Activated CD4-positive, alpha-beta T cell treated with anti-CD3 and anti-CD28 coated beads, Interleukin-2, amount 50 U/mL, for 1 hour (primary cell): ENCODE measurements at regions not wholly inside any gene's neighbourhood (a gene's known extent, or its start where the extent isn't known, plus 50 kb on each side); places are given as distances from the start of the nearest gene placed in this dataset.
"Not testable (repeated sequence)": the region's sequence is repeated elsewhere in the genome, so short reads cannot be mapped to it uniquely, and the experiment has no call there.

Experiments used
- DNase-seq: peaks from one replicate; pipeline ENCODE4 v3.0.0-alpha.2; 2020

DNA sequence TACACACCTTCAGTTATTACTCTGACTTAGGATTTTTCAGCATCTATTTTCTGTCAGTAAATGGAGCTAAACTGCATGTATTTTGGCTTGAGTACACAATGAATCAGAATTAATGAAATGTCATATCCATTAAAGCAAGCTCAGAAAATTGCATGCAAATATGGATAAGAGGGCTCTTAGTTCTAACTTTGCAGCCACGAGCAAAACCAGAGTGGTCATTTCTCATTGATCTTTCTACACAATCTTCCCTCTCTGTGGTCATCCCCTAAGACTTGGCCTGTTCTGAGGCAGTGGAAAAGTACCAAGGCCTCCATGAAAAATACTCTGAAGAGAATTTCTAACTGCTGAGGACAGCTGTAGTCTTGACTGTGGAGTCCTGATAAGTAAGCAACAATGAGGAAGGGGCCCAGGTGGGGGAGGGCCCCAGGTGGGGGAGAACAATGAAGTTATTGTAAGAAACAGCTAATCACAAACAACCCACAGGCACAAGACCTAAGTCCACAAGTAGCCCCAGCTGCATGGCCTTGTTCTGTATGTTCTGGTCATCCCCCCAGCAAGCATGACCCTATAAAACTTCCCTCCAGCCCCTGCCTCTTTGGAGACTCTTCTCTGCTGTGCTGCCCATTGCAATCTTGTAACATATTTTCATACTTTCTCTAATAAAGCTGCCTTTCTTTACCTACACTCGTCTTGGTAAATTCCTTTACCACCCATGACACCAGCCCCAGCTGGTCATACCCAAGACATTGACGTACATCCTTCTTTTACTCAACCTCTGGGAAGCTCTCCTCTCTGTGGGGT lies 230.3 kb downstream of the TDRD15 start:
- DNase-seq: no peak

DNA sequence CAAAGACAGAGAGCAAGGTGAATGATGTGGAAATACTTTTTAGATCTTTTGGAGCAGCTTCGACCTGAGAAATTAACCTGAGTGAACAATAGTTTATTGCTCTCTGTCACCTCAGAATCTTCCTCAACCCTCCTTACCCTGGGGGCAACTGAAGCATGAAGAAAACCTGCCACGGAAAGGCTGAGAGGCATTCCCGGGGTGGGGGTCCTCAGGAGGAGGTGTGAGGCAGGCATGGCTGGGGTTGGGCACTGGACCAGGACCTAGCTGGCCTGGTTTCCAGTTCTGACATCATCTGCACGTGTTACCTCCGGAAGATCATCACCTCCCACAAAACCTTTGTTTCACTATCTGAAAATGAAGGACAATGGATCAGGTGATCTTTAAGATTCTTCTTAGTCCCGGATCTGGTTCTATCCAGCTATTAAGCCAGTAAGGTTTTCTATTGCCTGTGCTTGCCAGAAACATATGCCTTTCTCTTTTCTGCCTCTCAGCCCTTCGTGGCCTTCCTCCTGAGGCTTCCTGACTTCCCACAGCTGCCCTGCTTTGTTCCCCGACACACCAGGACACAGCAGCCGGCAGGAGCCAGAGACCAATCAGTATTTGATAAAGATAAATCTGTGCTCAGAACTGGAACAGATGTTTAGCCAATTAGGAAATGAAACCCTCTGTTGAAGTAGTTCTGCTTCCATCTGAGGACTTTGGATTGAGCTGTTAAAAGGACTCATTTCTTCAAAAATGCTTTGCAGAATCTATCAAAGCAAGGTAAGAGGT lies 232.5 kb downstream of the TDRD15 start:
- DNase-seq: no peak

DNA sequence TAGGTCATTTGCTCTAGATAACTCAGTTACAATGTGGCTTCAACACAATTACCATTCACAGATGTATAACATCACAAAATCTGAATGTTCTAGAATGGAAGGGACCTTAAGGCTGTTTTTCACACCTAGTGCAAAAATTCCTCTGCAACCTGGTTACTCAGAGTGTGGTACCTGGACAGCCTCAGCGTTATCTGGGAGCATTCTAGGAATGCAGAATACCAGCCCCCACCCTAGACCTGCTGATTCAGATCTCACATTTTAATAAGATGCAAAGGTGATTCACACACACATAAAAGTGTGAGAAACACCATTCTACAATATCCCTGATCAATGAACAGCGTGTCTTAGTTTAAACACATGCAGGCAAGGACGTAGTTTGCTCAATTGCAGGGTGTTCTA lies 233.1 kb downstream of the TDRD15 start:
- DNase-seq: no peak

DNA sequence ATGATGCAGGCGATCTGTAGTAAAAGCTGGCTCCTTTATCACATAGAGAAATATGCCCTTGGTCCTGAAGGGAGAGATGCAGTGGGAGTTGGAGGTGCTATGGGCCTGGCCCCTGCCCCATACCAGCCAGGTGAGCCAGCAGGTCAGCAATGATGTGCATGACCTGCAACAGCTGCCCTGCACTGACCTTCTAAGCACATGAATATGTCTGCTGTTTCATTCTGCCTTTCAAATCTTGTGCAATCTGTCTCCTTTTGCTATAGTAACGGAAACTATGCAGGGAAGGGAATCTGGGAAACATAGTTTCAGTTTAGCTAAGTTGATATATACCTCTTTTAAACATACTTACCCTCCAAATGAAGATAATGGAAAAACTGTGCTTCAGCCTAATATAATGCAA lies 235.2 kb downstream of the TDRD15 start:
- no peak for DNase-seq

DNA sequence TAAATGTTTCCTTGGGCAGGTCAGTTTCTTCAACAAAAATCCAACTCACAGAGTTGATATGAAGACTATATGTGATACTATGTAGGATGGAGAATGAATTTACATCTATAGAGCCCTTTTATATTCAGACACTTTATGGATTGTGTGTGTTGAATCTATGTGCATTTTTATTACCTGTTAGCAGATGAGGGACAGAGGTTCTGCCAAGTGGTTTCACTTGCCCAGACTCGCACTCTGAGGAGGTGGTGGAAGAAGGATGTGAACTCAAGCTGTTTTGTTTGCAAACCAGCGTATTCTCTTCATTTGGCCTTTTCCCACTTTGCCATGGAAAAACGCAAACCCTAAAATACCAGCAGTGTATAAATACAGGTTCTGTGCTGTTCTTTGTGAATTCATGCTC lies 237.6 kb downstream of the TDRD15 start:
- DNase-seq: no peak

DNA sequence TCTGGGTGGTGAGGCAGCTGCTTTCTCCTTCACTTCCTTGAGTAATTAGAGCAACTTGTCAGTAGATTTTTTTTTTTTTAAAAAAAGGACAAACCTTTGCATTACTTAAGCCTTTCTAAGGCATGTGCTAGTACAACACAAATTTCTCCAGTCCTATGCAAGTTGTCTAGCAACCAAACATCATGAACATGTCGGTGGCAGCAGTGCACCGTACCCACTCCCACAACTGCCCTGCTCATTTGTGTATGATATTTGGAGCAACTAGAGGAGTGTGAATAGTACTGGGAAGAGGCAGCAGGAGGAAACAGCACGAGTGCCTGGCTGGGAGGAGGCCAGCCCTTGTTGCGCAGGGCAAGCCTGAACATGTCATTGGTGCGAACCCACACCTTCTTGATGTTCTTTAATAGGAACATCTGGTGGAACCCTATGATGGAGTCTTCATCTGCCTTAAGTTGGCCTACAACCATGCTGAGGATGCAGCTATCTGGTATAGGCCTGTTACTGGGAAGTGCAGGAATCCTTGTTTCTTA lies 238.3 kb downstream of the TDRD15 start:
- no peak for DNase-seq

DNA sequence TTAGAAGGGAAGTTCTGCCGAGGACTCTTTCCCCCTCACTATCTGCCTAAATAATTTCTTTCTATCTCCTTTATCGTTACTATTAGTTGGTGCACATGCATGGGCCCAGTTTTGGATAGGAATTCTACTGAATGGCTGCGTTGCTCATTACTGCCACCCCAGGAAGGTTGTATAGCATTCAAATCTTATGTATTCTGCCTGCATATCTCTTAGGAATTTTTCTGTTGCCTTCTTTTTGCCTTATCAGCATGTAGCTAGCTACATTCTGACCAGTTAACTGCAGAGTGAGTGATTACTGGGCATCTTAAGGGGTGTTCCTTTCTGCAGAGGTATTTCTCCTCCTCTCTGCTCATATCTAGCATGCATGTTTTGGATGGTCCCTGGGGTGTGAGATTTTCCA lies 239.6 kb downstream of the TDRD15 start:
- DNase-seq: no peak

DNA sequence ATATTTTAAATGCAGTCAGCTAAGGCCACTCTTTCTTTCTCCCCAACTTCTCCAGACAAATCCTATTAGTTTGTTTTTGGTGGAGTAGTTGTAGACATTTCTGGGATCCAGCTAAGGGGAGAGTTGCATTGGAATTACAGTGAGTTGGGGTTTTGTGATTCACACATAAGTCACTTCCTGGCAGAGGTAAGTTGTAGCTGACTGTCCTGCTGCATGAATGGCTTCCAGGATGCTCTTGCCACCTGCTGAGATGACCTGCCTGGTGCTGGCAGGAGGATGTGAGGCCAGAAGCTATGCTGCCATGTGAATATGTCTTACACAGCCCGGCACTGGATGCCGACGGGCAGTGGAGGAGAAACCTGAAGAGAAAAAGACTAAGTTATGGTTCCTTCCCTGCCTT lies 243.7 kb downstream of the TDRD15 start:
- no peak for DNase-seq

DNA sequence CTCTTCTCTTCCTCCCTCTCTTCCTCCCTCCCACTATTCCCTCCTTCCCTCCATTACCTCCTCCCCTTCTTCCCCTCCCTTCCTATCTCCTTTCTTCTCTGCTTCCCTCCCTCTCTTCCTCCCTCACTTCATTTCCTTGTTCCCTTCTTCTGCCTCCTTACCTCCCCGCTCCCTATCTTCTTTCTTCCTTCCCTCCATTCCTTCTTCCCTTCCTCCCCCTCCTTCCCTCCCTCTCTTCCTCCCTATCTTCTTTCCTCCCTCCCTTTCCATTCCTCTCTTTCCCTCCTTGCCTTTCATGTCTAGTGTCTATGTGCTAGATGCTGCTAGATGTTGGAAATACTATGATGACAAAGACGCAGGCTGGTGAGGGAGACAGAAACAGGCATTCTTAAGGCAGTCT lies 246.0 kb downstream of the TDRD15 start:
- DNase-seq: no peak

DNA sequence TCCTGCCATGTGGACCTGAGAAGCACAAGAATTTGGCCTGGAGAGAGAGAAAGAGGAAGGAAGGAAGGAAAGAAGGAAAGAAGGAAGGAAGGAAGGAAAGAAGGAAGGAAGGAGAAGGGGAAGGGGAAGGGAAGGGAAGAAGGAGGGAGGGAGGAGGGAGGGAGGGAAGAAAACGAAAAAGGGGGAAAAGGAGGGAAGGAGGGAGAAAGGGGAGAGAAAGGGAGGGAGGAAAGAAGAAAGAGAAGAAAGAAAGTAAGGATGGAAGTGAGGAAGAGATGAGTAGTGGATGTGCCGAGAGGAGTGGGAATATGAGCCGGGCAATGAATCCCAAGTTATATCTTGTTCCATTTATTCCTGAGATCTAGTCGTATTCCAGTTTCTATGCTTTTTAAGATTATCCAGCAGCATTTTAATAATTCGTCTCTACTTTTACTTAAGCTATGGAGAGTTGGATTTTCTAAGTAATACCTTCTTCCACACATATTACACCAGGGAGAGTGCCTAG lies 247.8 kb downstream of the TDRD15 start:
- no peak for DNase-seq

DNA sequence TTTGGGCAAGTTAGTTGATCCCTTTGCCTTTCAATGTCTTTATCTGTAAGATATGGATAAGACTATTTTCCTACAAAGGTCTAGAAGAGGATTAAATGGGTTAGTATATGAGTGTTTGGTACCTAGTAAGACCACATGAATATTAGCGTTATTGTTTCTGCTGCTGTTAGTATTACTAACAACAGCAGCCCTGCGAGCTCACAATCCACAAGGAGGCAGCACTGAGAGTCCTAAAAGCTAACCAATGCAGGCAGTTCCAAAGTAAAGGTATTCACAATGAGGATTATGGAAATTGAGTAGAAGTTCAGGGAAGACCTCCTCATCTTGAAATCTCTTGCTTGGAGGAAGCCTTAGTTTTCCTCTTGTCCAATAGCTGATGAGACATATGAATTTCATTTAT lies 248.9 kb downstream of the TDRD15 start:
- DNase-seq: no peak

DNA sequence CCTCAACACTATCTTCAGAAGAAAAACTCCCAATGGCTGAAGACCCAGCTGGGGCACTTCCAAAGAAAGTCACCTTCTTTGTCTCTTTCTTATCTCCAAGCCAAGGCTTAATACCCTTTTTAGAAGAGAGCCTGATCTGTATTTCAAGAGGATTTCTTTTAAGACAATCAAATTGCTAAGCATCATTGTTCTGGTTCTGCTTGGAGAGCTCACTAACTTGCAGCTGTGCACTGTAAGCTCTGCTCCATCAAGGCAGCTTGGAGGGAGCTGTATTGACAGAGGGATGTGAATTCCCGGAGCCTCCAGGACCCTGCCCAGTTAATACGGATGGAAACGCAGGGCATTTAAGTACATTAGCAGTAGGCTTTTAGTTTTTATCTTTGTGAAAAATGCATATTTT lies 253.1 kb downstream of the TDRD15 start:
- DNase-seq: no peak

DNA sequence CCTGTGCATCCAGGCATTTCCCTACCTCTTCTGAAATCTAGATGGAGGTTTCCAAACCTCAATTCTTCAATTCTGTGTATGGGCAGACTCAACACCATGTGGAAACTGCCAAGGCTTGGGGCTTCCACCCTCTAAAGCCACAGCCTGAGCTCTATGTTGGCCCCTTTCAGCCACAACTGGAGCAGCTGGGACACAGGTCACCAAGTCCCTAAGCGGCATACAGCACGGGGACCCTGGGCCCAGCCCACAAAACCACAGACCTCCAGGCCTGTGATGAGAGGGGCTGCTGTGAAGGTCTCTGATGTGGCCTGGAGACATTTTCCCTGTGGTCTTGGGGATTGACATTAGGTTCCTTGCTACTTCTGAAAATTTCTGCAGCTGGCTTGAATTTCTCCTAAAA lies 255.4 kb downstream of the TDRD15 start:
- DNase-seq: no peak

DNA sequence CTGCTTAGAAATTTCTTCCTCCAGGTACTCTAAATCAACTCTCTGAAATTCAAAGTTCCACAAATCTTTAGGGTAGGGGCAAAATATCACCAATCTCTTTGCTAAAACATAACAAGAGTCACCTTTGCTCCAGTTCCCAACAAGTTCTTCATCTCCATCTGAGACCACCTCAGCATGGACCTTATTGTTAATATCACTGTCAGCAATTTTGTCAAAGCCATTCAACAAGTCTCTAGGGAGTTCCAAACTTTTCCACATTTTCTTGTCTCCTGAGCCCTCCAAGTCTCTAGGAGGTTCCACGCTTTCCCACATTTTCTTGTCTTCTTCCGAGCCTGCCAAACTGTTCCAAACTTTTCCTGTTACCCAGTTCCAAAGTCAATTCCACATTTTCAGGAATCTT lies 255.9 kb downstream of the TDRD15 start:
- not testable (repeated sequence) for DNase-seq

DNA sequence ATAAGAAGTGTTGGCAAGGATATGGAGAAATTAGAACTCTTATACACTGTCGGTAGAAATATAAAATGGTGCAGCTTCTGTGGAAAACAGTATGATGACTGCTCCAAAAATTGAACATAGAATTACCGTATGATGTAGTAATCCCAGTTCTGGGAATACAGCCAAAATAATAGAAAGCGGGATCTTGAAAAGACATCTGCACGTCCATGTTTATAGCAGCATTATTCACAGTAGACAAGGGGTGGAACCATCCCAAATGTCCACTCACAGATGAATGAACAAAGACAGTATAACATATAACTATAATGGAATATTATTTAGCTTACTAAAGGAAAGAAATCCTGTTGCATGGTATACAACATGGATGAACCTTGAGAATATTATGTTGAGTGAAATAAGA lies 257.7 kb downstream of the TDRD15 start:
- no peak for DNase-seq

DNA sequence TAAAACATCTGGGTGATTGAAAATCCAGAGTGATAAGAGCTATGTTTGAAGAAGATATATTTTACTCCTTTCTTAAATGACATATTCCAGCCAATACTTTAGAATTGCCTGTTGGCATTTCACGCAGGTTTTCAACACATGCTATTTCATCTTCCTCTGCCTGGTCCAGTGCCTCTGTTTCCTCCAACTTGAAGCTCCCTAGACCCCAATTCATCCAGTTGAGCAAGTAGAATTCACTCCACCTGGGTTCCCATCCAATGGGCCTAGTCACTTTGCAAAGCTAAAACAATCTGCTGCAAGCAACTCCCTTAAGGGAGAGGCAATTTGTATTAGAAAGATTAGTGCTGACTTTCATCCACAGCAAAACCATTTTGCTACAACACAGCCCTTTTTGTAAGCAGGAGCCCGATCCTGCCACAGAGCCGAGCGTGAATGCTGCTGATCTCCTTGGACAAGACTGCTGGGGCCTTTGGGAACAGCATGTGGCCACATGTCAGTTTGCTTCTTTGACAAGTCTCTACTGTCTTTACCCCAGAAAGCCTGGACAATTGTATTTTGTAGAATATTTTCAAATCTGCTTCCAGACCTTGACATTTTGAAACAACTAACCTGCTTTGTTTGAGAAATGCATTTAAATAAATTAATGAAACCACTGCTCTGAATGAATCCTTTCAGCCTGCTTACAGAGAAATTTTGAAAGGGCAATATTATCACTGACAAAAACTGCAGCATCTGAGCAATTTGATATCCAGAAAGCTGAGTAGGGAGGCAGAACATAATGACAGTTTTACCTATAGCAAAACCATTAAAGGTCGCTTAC lies 259.1 kb downstream of the TDRD15 start:
- no peak for DNase-seq

DNA sequence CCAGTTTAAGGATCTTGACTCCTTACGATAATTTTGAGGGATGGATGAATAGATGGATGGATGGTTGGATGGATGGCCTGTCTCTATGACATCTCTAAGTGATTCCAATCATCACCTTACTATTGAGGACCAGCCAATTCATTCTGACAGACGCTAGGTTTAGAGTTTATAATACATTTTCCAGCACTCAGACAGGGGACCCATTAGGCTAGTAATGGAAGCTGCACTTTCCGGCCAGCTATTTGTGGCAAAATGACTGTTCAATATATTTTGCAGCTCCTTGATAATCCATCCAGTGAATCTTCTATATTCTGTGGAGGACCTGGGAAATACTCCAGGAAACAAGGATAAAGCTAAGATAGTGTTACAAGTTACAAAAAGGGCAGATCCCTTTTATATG lies 262.9 kb downstream of the TDRD15 start:
- no peak for DNase-seq

DNA sequence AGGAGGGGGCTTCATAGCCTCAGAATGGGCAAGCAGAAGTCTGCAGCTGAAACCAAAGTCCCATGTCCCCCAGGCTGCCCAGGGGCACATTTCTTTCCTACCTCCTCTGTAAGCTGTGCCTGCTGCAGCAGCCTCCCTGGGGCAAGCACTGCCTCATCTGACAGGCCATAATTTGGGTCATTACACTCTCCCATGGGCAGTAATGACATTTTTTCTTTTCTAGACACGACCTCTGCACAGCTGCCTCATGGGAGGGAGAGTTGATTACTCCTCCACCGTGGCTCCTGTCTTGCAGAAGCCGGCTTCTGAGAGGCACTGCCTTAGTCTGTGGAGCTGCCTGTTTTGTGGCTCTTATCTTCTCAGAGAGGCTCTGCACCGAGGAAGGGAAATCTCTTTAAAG lies 268.9 kb downstream of the TDRD15 start:
- no peak for DNase-seq

DNA sequence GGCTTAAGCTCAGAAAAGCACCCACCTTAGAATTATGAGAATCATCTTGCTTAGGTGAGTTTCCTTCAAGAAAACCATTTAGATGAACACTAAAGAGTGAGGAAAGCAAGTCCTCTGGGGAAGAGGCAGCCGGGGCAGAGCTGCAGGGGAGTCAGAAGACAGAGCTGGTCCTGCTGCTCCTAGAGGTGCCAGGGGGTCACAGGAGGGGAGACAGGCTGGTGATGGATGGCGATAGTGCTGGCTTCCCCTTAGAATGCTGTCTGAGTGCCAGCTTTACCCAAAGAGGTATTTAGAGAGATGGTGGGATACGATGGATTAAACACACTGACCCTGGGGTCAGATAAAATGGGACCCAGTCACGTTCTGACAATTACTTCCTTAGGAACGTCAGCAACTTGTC lies 269.4 kb downstream of the TDRD15 start:
- no peak for DNase-seq

DNA sequence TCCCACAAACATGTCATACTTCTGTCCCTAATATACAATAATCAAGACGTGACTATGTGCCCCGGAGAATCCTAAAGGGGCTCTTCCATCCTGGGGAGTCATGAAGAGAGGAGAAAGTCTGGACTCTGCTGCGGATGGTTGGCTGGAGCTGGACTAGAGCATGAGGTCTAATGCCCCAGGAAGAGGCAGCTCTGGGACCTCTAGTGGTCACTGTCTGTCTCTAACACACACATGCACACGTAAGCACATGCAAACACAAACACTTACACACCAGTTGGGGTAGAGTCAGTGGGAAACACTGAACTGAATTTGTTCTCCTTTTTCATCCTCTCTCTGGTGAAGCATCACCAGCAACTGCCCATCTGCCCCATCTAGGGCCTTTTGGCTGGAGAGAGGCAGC lies 271.6 kb downstream of the TDRD15 start:
- DNase-seq: no peak

DNA sequence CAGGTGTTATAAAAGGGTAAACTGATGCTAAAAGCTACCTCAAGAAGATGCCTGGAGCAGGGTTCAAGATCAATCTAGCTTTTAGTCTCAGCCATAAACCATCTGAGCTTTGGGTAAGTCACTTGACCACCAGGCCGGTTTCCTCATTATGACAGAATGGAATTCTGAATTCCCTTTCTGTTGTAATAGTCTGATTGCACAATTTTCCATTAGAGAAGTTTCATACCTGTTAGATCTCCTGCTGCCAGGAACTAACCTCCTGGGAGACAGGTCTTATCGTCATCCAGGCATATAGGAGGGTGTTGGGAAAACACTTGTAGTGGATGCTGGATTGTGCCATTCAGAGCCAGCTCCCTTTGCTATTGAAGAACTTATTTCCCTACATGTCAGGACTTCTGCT lies 272.5 kb downstream of the TDRD15 start:
- no peak for DNase-seq

DNA sequence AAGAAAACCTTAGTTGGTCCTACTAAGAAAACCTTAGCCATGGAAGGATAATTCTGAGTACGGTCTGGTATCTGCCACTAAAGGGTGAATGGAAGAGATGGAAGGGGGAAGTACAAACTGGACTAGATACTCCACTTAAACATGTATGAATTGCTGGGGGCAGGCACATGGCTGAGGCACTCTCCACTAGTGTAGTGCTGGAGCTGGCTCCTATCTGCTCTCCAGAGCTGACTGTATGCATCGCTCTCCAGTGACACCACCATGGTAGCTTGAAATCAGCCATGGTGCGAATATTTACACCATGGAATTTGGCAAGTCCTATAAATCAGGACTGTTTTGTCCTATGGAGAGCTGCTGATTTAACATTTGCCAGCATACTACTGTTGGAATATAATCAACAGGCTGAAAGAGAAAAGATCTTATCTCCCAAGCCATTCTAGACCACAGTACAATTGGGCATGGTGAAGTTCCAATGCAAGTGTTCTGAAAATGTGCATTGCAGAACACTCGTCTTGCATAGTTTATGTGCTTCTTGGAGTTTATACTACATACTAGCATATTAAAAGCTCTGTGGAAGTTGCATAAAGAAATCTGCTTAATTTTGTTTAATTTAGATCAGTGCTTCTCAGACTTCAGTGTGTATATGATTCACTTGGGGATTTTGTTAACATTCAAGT lies 277.4 kb downstream of the TDRD15 start:
- DNase-seq: no peak

DNA sequence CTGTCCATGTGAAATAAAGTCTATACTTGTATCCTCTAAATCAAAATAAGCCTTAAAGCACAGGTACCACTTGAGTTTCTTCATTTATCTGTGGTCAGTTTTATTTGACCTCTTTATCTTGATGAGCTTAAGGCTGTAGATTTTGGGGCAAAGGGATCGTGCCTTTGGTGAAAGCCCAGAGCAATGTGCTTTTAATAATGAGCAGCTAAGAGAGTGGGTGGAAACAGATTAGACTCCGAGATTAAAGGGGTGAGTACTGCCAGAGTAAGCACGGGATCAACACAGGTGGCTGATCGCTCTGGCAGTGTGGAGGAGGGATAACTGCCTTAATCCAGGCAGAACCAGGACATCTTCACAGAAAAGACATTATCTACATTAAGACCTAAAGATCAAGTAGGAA lies 280.4 kb downstream of the TDRD15 start:
- DNase-seq: no peak
